T-helper 2 cell (primary cell): ENCODE measurements at regions not wholly inside any gene's neighbourhood (a gene's known extent, or its start where the extent isn't known, plus 50 kb on each side); places are given as distances from the start of the nearest gene placed in this dataset.
A peak's percentile ranks its signal among the peaks of the same experiment; 100 is the strongest.
"Not testable (repeated sequence)": the region's sequence is repeated elsewhere in the genome, so short reads cannot be mapped to it uniquely, and the experiment has no call there.

Source experiments
- DNase-seq, 5 experiments: peaks; one replicate each; pipeline versions ENCODE4 v3.0.0 to v3.0.0-alpha.2; 2012 to 2022

DNA sequence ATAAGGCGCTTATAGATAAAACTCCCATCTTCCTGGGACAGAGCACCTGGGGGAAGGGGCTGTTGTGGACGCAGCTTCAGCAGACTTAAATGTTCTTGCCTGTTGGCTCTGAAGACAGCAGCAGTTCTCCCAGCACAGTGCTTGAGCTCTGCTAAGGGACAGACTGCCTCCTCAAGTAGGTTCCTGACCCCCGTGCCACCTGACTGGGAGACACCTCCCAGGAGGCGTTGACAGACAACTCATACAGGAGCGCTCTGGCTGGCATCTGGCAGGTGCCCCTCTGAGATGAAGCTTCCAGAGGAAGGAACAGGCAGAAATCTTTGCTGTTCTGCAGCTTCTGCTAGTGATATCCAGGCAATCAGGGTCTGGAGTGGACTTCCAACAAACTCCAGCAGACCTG, 383.1 kb upstream of the EMCN start:
- not testable (repeated sequence) for DNase-seq

DNA sequence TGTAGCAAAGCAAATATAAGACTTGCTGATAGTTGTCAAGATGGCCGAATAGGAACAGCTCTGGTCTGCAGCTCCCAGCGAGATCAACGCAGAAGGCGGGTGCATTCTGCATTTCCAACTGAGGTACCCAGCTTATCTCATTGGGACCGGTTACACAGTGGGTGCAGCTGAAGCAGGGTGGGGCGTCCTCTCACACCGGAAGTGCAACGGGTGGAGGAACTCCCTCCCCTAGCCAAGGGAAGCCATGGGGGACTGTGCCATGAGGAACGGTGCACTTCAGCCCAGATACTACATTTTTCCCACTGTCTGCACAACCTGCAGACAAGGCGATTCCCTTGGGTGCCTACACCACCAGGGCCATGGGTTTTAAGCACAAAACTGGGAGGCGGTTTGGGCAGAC, 382.3 kb upstream of the EMCN start:
- DNase-seq, result no peak

- DNase-seq, result no peak
Measured at GRCh38 chr4:100898844-100899243, 381.0 kb upstream of the EMCN start.

- DNase-seq, result peak in 2 of 5 experiments; percentile 15 to 67
Measured at GRCh38 chr4:100895556-100896197, 377.9 kb upstream of the EMCN start.

DNA sequence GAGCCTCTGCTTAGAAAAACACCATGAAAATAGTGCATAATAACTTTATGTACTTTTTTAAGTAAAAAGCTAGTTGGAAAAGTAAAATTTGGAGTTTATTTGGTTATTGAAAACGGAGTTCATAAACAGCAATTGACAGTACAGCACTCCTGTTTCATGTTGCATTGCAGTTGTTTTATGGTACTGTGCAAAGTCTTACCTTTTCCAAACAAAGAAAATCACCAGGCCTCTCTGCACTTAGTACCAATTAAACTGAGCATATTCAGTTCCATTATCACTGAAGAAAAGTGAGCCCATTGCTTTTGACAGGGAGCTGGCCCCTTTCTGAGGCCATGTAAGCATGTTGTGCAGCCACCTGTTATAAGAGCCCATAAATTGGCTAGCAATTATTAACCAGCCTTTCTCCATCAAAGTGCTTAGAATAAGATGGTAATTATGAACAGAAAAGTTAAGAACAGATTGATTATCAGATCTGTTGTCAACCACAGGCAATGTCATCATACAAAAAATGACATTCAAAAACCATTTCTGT, 376.6 kb upstream of the EMCN start:
- no peak for DNase-seq

GRCh38 chr4:100891808-100892207, 374.0 kb upstream of the EMCN start:
- no peak for DNase-seq

GRCh38 chr4:100889898-100890297, 372.1 kb upstream of the EMCN start:
- DNase-seq, result no peak

DNA sequence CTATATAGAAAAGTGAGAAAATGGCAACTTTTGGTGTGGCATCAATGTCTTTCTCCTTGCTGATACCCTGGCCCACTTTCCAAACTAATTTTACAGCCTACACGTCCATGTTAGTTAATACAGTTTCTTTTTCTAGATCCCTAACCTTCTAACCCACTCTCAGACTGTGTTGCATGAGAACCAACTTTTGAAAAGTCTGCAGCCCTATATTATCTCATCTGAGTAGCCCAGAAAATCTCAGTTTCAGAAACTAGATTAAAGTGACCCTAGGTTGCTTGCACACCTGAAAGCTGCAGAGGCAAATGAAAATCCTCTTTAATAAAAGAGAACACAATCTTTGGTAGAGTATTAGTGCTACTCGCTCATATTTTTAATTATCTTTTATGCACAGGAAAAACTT, 371.6 kb upstream of the EMCN start:
- DNase-seq, result no peak

DNA sequence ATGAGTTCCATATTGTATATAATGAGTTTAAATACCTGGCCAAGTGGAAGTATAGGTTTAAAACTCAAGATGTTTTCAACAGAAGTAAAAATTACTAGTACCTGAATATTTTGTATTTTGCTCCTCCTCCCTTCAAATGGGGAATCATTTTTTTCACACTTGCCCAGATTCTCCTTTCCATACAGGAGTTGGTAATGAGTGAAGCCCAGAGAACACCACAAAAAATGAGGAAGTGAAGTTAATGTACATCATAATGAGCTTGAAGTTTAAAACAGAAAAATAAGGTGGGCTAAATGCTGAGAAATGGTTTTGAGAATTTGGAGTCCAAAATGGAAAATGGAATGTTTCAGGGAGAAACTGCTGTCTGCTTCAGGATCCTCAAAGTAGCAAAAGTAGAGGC, 364.8 kb upstream of the EMCN start:
- DNase-seq, result no peak

GRCh38 chr4:100881283-100881682, 363.5 kb upstream of the EMCN start:
- DNase-seq, result no peak

DNA sequence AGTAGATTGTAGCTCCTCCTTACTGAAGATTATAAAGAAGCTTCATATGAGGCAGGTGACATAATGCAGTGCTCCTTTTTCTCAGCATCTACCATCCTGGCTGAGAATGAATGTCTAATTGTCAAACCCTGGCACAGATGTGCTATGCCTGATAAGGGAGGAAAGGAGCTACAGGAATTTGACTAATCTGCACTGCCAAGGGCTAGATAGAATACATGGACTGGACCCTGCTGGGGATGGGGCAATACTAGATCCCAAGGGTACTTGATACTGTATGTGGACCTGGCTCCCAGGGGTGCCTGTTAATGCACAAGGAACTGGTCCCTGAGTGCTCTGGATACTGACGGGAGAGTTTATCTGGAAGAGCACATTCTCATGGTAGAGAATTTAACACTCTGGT, 362.2 kb upstream of the EMCN start:
- DNase-seq, result no peak

- no peak for DNase-seq
Measured at GRCh38 chr4:100879471-100879870, 361.6 kb upstream of the EMCN start.

- no peak for DNase-seq
Measured at GRCh38 chr4:100876546-100876945, 358.7 kb upstream of the EMCN start.

- DNase-seq, result peak in 1 of 5 experiments; percentile 8
Measured at GRCh38 chr4:100875296-100876068, 357.7 kb upstream of the EMCN start.

DNA sequence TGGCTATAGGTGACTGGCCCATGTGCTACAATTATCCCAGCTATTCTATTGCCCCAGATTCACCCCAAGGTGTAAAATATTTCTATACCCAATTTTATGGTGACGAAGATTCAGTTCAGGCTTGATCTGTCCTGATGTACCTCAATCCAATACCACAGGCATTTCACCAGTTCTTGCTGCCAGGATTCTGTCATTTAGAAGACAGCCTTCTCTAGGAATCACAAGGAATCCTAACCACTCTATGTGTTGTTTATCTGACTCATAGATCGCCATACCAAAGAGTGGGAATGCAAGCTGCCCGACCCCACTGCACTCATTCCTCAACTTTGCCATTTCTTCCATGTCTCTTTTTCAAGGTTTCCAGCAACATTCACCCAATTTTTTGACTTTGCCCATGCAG, 355.0 kb upstream of the EMCN start:
- DNase-seq, result no peak

DNA sequence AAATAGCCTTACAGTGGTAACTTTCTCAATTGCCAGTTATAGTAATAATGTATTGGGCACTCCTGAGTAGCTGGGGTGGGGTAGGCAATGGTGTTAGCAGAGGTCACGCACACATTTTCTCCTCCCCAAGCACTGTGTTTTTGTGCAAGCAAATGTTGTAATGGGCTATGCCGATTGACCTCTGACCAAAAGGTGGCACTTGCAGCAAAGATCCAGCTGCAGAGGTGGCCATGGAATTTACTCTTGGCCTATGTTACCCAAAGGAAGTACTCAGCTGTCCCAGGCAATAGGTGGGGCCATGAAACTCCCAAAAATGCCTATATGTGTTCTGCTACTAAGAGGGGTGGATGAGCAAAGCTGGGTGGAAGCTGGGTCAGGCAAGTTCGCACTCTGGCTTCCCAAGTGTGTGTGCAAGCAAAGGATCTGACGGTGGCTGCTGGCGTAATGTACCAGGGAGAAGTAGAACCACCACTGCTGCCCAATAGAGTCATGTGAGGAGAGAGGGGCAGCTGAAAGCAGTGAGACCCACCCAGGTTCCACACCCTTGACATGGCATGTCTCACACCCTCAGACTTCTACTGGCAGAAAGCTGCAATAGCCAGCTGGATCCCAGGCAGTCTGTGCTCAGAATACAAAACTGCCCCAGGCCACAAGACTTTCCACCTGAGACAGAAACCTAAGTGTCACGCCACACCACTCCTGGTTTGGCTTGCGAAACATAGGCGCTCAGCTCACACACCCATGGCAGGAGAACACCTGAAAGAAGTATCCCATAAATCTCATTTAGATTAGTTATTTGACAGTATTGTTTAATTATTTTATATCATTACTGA, 353.3 kb upstream of the EMCN start:
- DNase-seq, result no peak

DNA sequence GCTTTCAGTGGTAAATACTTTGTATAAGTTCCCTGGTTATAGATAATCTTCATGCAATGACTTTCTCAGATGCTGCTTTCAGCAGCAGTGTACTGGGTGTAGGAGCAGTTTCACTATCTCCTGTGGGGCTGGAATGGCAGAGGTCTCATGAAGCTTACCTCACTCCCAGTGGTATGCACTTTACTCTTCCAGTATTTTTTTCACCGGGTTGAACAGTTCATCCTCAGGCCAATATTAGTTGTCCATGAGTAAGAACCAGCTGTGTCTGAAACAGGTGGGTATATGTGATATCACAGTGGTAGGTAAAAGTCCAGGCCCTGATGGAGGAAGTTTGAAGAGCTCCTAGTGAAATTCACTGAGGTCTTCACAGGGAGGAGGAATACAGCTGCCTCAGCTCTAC, 351.5 kb upstream of the EMCN start:
- no peak for DNase-seq

DNA sequence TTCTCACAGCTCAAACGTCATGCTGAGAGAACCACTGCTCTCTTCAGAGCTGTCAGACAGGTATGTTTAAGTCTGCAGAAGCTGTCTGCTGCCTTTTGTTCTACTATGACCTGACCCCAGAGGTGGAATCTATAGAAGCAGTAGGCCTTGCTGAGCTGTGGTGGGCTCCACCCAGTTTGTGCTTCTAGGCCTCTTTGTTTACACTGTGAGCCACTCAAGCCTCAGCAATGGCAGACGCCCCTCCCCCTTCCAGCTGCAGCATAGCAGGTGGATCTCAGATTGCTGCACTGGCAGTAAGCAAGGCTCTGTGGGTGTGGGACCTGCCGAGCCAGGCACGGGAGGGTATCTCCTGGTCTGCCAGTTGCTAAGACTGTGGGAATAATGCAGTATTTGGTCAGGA, 350.5 kb upstream of the EMCN start:
- DNase-seq, result peak in 1 of 5 experiments; percentile 6

DNA sequence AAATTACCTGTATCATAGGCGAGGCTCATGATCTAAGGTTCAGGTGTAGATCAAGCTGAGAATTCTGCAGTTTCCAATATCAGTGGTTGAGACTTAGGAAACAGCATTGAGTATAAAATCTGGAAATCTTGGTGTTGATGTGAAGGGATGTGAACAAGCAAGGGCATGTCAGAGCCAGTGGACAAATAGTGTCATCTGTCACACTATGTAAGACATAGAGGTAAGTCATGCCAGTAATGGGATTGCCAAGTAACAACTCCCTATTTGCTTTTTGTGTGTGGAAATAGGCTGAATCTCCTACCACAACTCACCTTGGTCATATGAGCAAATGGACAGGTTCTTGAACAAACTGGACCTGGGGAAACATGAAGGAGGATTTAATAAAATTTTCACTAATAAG, 334.5 kb upstream of the EMCN start:
- no peak for DNase-seq

DNA sequence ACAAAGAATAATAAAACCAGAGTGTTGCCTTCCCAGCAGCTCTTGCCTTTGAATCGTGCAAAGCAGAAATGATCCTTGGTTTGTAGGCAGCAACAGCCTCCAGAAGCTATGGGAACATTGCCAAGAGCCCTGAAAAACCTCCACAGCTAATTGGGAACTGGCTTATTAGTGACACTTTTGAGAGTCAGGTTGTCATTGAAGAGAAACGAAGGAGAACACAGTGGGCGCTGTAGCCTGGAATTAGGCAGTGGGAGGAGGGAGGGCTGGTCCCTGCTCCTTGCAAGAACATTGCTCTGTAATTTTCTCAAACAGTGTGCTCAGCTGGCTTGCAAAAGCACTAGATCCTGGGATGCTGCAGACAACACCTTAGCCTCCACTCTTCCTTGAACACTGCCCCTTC, 331.5 kb upstream of the EMCN start:
- DNase-seq, result no peak

DNA sequence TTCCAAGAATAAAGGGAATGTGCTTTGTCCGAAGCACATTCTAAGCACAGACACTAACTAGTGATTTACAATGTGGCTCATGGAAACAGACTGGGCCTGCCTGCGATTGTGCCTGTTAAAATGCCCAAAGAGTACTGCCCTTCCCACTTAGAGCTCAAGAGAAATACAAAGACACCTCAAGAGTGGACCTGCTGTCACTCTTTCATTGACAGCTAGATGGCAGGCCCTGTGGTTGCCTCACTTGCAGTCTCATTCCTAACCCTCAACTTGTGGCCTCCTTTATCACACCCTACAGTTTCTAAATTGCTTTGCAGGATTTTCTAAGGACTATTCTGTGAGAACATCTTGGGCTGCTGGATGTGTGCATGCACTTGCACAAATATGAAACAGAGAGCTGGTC, 331.0 kb upstream of the EMCN start:
- DNase-seq, result peak in 1 of 5 experiments; percentile 77

DNA sequence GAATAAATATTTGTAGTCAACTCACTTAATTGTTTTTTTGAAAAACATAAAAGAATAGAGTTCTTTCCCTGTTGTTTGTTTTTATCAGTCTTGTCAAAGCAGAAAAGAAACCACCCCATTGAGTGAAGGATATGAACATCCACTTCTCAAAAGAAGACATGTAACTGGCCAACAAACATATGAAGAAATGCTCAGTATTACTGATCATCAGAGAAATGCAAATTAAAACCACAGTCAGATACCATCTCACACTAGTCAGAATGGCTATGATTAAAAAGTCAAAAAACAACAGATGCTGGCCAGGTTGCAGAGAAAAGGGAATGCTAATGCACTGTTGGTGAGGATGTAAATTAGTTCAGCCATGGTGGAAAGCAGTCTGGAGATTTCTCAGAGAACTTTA, 326.1 kb upstream of the EMCN start:
- DNase-seq, result peak in 1 of 5 experiments; percentile 48

GRCh38 chr4:100842856-100843255, 325.0 kb upstream of the EMCN start:
- no peak for DNase-seq
